KMS-11 (cell line): ENCODE measurements at regions not wholly inside any gene's neighbourhood (a gene's known extent, or its start where the extent isn't known, plus 50 kb on each side); places are given as distances from the start of the nearest gene placed in this dataset.
A peak's percentile ranks its signal among the peaks of the same experiment; 100 is the strongest.

Experiments
- H2AFZ ChIP-seq: fragments of 200-600 bp; sonication (generic); 2 replicates; pipeline ENCODE4 v1.6.1; 2016; ENCODE audit warnings: antibody characterized with exemption, mixed run types, low read depth
- H3K27ac ChIP-seq: fragments of 200-600 bp; sonication (generic); 2 replicates; pipeline ENCODE4 v1.6.1; 2016; ENCODE audit warnings: mild to moderate bottlenecking, mixed run types
- H3K27me3 ChIP-seq: fragments of 200-600 bp; sonication (generic); 2 replicates; pipeline ENCODE4 v1.6.1; 2017; ENCODE audit warnings: mild to moderate bottlenecking, low read depth, mixed run types, moderate library complexity; ENCODE audit not compliant: insufficient read depth
- H3K36me3 ChIP-seq: fragments of 200-600 bp; sonication (generic); 2 replicates; pipeline ENCODE4 v1.6.1; 2017; ENCODE audit warnings: mild to moderate bottlenecking, mixed run types; ENCODE audit not compliant: insufficient read depth
- H3K4me1 ChIP-seq: fragments of 200-600 bp; sonication (generic); 2 replicates; pipeline ENCODE4 v1.6.1; 2016; ENCODE audit warnings: mild to moderate bottlenecking, low read depth, mixed run types; ENCODE audit not compliant: poor library complexity, severe bottlenecking
- H3K4me2 ChIP-seq: fragments of 200-600 bp; sonication (generic); 2 replicates; pipeline ENCODE4 v1.7.0; 2016; ENCODE audit warnings: mild to moderate bottlenecking, mixed run types
- H3K4me3 ChIP-seq: fragments of 200-600 bp; sonication (generic); IDR thresholded peaks from 2 replicates; pipeline ENCODE4 v1.6.1; 2017; ENCODE audit warnings: low read depth, low read length, mixed read lengths; ENCODE audit not compliant: insufficient read depth
- H3K79me2 ChIP-seq: fragments of 200-600 bp; sonication (generic); 2 replicates; pipeline ENCODE4 v1.6.1; 2016; ENCODE audit warnings: low read depth, mixed run types; ENCODE audit not compliant: insufficient read depth
- H3K9ac ChIP-seq: fragments of 200-600 bp; sonication (generic); 2 replicates; pipeline ENCODE4 v1.6.1; 2016; ENCODE audit warnings: mild to moderate bottlenecking, mixed run types
- H4K20me1 ChIP-seq: fragments of 200-600 bp; sonication (generic); 2 replicates; pipeline ENCODE4 v1.6.1; 2016; ENCODE audit warnings: mild to moderate bottlenecking, mixed run types; ENCODE audit not compliant: insufficient read depth
- CTCF ChIP-seq: fragments of 200-600 bp; sonication (generic); conservative IDR thresholded peaks from 2 replicates; pipeline ENCODE4 v1.6.1; 2017; ENCODE audit warnings: low read depth, mild to moderate bottlenecking, antibody characterized with exemption, low read length, moderate library complexity, mixed read lengths

- H4K20me1 ChIP-seq = no peaks in the 10 kb centered on the region
- no peak overlapping the region for H3K9ac ChIP-seq
- no peak overlapping the region for H2AFZ ChIP-seq
- H3K27me3 ChIP-seq = no peaks in the 10 kb centered on the region
- H3K79me2 ChIP-seq = no peaks in the 10 kb centered on the region
- H3K4me1 ChIP-seq = no peaks in the 10 kb centered on the region
- no peak overlapping the region for H3K4me3 ChIP-seq
- TF ChIP-seq CTCF = no peak
- no peak overlapping the region for H3K27ac ChIP-seq
- no peak overlapping the region for H3K4me2 ChIP-seq
- no peaks in the 10 kb centered on the region for H3K36me3 ChIP-seq
Measured at GRCh38 chr4:22167201-22167600, 218.6 kb upstream of the KCNIP4 start.

DNA sequence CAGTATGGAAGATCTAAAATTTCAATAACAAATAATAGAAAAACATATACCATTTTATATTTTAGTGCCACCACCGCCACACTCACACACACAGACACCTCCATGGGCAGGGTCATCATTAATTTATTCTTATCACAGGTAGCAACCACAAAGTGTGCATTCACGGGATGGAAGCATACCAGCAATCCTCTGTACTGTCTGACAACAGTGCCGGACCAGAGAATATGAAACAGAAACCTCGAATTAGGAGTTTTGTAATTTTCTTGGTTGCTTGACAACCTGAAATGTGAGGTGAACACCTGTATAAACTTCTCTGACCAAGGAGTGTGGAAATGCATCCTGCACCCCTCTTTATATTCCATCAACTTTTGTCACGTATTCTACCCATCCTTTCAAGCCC is 213.9 kb upstream of the KCNIP4 start:
- H2AFZ ChIP-seq = no peak overlapping the region
- H3K79me2 ChIP-seq = no peaks in the 10 kb centered on the region
- no peak for TF ChIP-seq CTCF
- H3K27ac ChIP-seq = no peak overlapping the region
- H3K9ac ChIP-seq = no peak overlapping the region
- H3K4me1 ChIP-seq = no peaks in the 10 kb centered on the region
- no peak overlapping the region for H3K4me2 ChIP-seq
- H3K36me3 ChIP-seq = no peaks in the 10 kb centered on the region
- no peaks in the 10 kb centered on the region for H3K27me3 ChIP-seq
- no peak overlapping the region for H3K4me3 ChIP-seq
- no peaks in the 10 kb centered on the region for H4K20me1 ChIP-seq

GRCh38 chr4:22130741-22131140 is 182.2 kb upstream of the KCNIP4 start:
- H3K4me1 ChIP-seq = no peaks in the 10 kb centered on the region
- no peak overlapping the region for H2AFZ ChIP-seq
- no peaks in the 10 kb centered on the region for H3K79me2 ChIP-seq
- no peak overlapping the region for H3K4me3 ChIP-seq
- no peak overlapping the region for H3K9ac ChIP-seq
- no peak overlapping the region for H3K4me2 ChIP-seq
- H3K27me3 ChIP-seq = no peaks in the 10 kb centered on the region
- no peak overlapping the region for H3K27ac ChIP-seq
- TF ChIP-seq CTCF = no peak
- H3K36me3 ChIP-seq = no peaks in the 10 kb centered on the region
- no peaks in the 10 kb centered on the region for H4K20me1 ChIP-seq

DNA sequence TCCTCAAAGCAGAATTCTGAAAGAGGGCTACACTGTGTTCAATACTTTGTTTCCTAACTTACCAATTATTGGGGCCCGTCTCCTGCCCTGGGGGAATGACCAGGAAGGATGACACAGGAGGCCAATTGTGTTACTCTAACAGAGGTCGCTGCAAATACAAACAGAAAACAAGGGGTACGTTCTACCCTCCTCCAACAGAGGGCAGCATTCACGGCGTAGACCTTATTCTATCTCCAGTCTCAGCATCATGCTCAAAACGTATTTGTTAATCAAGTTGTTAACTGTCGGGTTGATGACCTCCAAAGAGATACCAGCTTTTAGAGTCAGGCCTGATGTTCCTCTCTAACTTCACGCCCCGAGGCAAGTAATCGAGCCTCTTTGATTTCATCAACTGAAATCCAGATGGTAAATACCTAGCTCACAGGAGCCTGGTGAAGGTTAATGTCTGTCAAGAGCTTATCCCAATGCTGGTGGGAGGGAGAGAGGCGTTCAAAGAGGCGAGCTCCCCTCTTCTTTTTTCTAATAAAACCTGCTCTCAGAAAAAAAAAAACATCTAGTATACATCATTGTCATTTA is 181.0 kb upstream of the KCNIP4 start:
- no peak overlapping the region for H3K4me2 ChIP-seq
- no peak overlapping the region for H3K9ac ChIP-seq
- H3K36me3 ChIP-seq = no peaks in the 10 kb centered on the region
- no peaks in the 10 kb centered on the region for H3K4me1 ChIP-seq
- H4K20me1 ChIP-seq = no peaks in the 10 kb centered on the region
- TF ChIP-seq CTCF = 0 out of 2 replicates have a peak, but pooled peaks have one; percentile 19
- no peak overlapping the region for H3K27ac ChIP-seq
- no peak overlapping the region for H2AFZ ChIP-seq
- H3K27me3 ChIP-seq = no peaks in the 10 kb centered on the region
- no peaks in the 10 kb centered on the region for H3K79me2 ChIP-seq
- no peak overlapping the region for H3K4me3 ChIP-seq
